SK-N-SH (cell line): ENCODE measurements at regions not wholly inside any gene's neighbourhood (a gene's known extent, or its start where the extent isn't known, plus 50 kb on each side); places are given as distances from the start of the nearest gene placed in this dataset.

Source experiments
- CTCF ChIA-PET: fragments of 300-600, 350-600 bp; formaldehyde crosslinking; extraction: SDS; loops from one replicate; lab custom pipeline; 2021; lab: Yijun Ruan, JAX
- POLR2A ChIA-PET: fragments of 350-600 bp; sonication (Branson Sonifier 250); formaldehyde crosslinking; extraction: SDS; loops from one replicate; lab custom pipeline; 2020; ENCODE audit warnings: antibody characterized with exemption, inconsistent platforms; lab: Yijun Ruan, JAX
- DNase-seq: peaks from one replicate; pipeline ENCODE4 v3.0.0; 2012
- H2AFZ ChIP-seq: fragments of 200-600 bp; sonication (generic); 2 replicates; pipeline ENCODE4 v1.8.1; 2016; ENCODE audit warnings: antibody characterized with exemption, mild to moderate bottlenecking, low read depth
- H3F3A ChIP-seq: fragments of 200-600 bp; sonication (generic); replicated peaks from 2 replicates; pipeline ENCODE3; 2016; ENCODE audit warnings: antibody characterized with exemption, mild to moderate bottlenecking; ENCODE audit not compliant: insufficient read depth
- H3K27ac ChIP-seq, 2 experiments: fragments of 200-500 bp in 1 of 2; fragments of 200-600 bp in 1 of 2; sonication (Bioruptor generic) in 1 of 2; sonication (generic), shearing (Covaris generic) in 1 of 2; 2 replicates each; pipeline versions ENCODE4 v1.5.1 to v1.6.1; 2014 to 2016; ENCODE audit warnings: low read depth in 2 of 2, inconsistent platforms in 1 of 2, low read length in 1 of 2, mild to moderate bottlenecking in 1 of 2, mixed read lengths in 1 of 2
- H3K27me3 ChIP-seq: fragments of 200-600 bp; sonication (generic), shearing (Covaris generic); 2 replicates; pipeline ENCODE4 v1.6.1; 2016; ENCODE audit warnings: mixed run types; ENCODE audit not compliant: insufficient read depth
- H3K36me3 ChIP-seq, 2 experiments: fragments of 200-500 bp in 1 of 2; fragments of 200-600 bp in 1 of 2; sonication (Bioruptor generic) in 1 of 2; sonication (generic) in 1 of 2; replicated peaks in 1 of 2; 2 replicates each; pipeline versions ENCODE3 to v1.5.1; 2014 to 2016; ENCODE audit warnings: low read length in 1 of 2, mild to moderate bottlenecking in 1 of 2; ENCODE audit not compliant: insufficient read depth in 2 of 2, control insufficient read depth in 1 of 2
- H3K4me1 ChIP-seq, 2 experiments: fragments of 200-500 bp in 1 of 2; fragments of 200-600 bp in 1 of 2; sonication (Bioruptor generic) in 1 of 2; sonication (generic), shearing (Covaris generic) in 1 of 2; 2 replicates each; pipeline versions ENCODE4 v1.5.1 to v1.6.1; 2014 to 2016; ENCODE audit warnings: low read depth in 1 of 2, low read length in 1 of 2, mixed run types in 1 of 2; ENCODE audit not compliant: insufficient read depth in 2 of 2, control insufficient read depth in 1 of 2
- H3K4me2 ChIP-seq: fragments of 200-600 bp; sonication (generic), shearing (Covaris generic); 2 replicates; pipeline ENCODE4 v1.6.1; 2017; ENCODE audit warnings: mixed run types
- H3K4me3 ChIP-seq, 2 experiments: fragments of 200-500 bp in 1 of 2; fragments of 200-600 bp in 1 of 2; sonication (Bioruptor generic) in 1 of 2; sonication (generic), shearing (Covaris generic) in 1 of 2; 2 replicates each; pipeline versions ENCODE4 v1.5.1 to v1.8.1; 2014 to 2016; ENCODE audit warnings: low read depth in 2 of 2, inconsistent platforms in 1 of 2, low read length in 1 of 2, mild to moderate bottlenecking in 1 of 2, mixed read lengths in 1 of 2, moderate library complexity in 1 of 2
- H3K79me2 ChIP-seq: fragments of 200-600 bp; sonication (generic); 2 replicates; pipeline ENCODE4 v1.8.1; 2017; ENCODE audit warnings: mild to moderate bottlenecking; ENCODE audit not compliant: insufficient read depth
- H3K9ac ChIP-seq: fragments of 200-600 bp; sonication (generic); 2 replicates; pipeline ENCODE4 v1.6.1; 2017; ENCODE audit warnings: mixed run types
- H3K9me2 ChIP-seq: fragments of 200-600 bp; sonication (generic); 2 replicates; pipeline ENCODE4 v1.6.1; 2017; ENCODE audit warnings: mixed run types
- H3K9me3 ChIP-seq: fragments of 200-600 bp; sonication (generic); 2 replicates; pipeline ENCODE4 v1.6.1; 2017; ENCODE audit warnings: mixed run types, mild to moderate bottlenecking, moderate library complexity
- H4K20me1 ChIP-seq: fragments of 200-600 bp; sonication (generic); 2 replicates; pipeline ENCODE4 v1.6.1; 2017; ENCODE audit warnings: mild to moderate bottlenecking, mixed run types; ENCODE audit not compliant: insufficient read depth
- CHD2 ChIP-seq: fragments of 150-350 bp; IDR thresholded peaks from 2 replicates; pipeline ENCODE4 v1.6.1; 2018; ENCODE audit warnings: low read length; ENCODE audit not compliant: partially characterized antibody
- CTCF ChIP-seq: fragments of 200-600 bp; sonication (generic); IDR thresholded peaks from 2 replicates; pipeline ENCODE4 v1.6.1; 2017; ENCODE audit warnings: antibody characterized with exemption, mild to moderate bottlenecking, moderate library complexity
- ELF1 ChIP-seq: IDR thresholded peaks from 2 replicates; pipeline ENCODE4 v1.4.0; 2012
- EP300 ChIP-seq, 2 experiments: IDR thresholded peaks; 2 replicates each; pipeline versions ENCODE4 v1.4.0 to v1.6.1; 2012; ENCODE audit warnings: borderline replicate concordance in 1 of 2, low read depth in 1 of 2, low read length in 1 of 2
- EZH2phosphoT487 ChIP-seq: fragments of 200-600 bp; sonication (generic); IDR thresholded peaks from 2 replicates; pipeline ENCODE4 v1.6.1; 2017; ENCODE audit warnings: low read depth, mixed run types, mild to moderate bottlenecking, antibody characterized with exemption, moderate library complexity, borderline replicate concordance
- FOSL2 ChIP-seq: IDR thresholded peaks from 2 replicates; pipeline ENCODE4 v1.4.0; 2012; ENCODE audit warnings: low read depth, mild to moderate bottlenecking, moderate library complexity, borderline replicate concordance
- FOXM1 ChIP-seq: IDR thresholded peaks from 2 replicates; pipeline ENCODE4 v1.4.0; 2012; ENCODE audit warnings: low read depth, mild to moderate bottlenecking
- GABPA ChIP-seq: IDR thresholded peaks from 2 replicates; pipeline ENCODE4 v1.4.0; 2012; ENCODE audit warnings: low read depth, mild to moderate bottlenecking
- MXI1 ChIP-seq: IDR thresholded peaks from 2 replicates; pipeline ENCODE4 v1.6.1; 2012; ENCODE audit warnings: mild to moderate bottlenecking, low read depth, low read length, improper control_type of control experiment
- PBX3 ChIP-seq: IDR thresholded peaks from 2 replicates; pipeline ENCODE4; 2012
- POLR2AphosphoS5 ChIP-seq: IDR thresholded peaks from 2 replicates; pipeline ENCODE4 v1.6.1; 2012; ENCODE audit warnings: low read depth, low read length
- SIN3A ChIP-seq: IDR thresholded peaks from 2 replicates; pipeline ENCODE4 v1.6.1; 2012; ENCODE audit warnings: low read depth, mild to moderate bottlenecking, low read length, moderate library complexity, borderline replicate concordance
- SMC3 ChIP-seq: IDR thresholded peaks from 2 replicates; pipeline ENCODE4 v1.6.1; 2012; ENCODE audit warnings: low read depth, low read length, improper control_type of control experiment
- TAF1 ChIP-seq: IDR thresholded peaks from 2 replicates; pipeline ENCODE4 v1.6.1; 2012; ENCODE audit warnings: low read depth, mild to moderate bottlenecking, low read length, moderate library complexity, borderline replicate concordance
- TEAD4 ChIP-seq: IDR thresholded peaks from 2 replicates; pipeline ENCODE4 v1.4.0; 2012; ENCODE audit warnings: mild to moderate bottlenecking, borderline replicate concordance; ENCODE audit not compliant: insufficient read depth
- USF2 ChIP-seq: fragments of 150-350 bp; IDR thresholded peaks from 2 replicates; pipeline ENCODE4 v1.6.1; 2017; ENCODE audit warnings: antibody characterized with exemption, low read length, low read depth, borderline replicate concordance
- YY1 ChIP-seq: IDR thresholded peaks from 2 replicates; pipeline ENCODE4 v1.4.0; 2012; ENCODE audit warnings: low read depth, mild to moderate bottlenecking
- WGBS: methylation state at CpG from one replicate; pipeline ENCODE4 v1.1.6; 2017; ENCODE audit warnings: low lambda C conversion rate; 5-methylcytosine and 5-hydroxymethylcytosine counted together

GRCh38 chr21:18155508-18156193 is 89.0 kb upstream of the CHODL start:
- POLR2A ChIA-PET, result no interaction called here

More at GRCh38 chr21:18155508-18156193, 89.0 kb upstream of the CHODL start:
- Histone ChIP-seq H3K4me3 (no peak overlapping the region), H3K9ac (no peak overlapping the region), H2AFZ (no peak overlapping the region; the same call in 1 of the 2 replicates), H3K79me2 (no peaks in the 10 kb centered on the region), H3F3A (no peaks in the 10 kb centered on the region), H4K20me1 (no peaks in the 10 kb centered on the region), H3K4me1 (no peaks in the 10 kb centered on the region), H3K4me2 (no peak overlapping the region), H3K27ac (no peak overlapping the region), H3K27me3 (no peaks in the 10 kb centered on the region), H3K9me3 (no peaks in the 10 kb centered on the region), H3K36me3 (no peaks in the 10 kb centered on the region), H3K9me2 (no peaks in the 10 kb centered on the region; the same call in 1 of the 2 replicates)
- CTCF ChIA-PET, result interaction anchor here (1.3 kb wide), 1 partner anchor 115 kb away, joined by 5 read pairs; no protein-coding TSS in a partner anchor
- TF ChIP-seq CHD2, result no peak
- no peak for TF ChIP-seq EZH2phosphoT487
- TF ChIP-seq TEAD4, result no peak
- no peak for TF ChIP-seq CTCF
- no peak for TF ChIP-seq SIN3A
- no peak for TF ChIP-seq SMC3
- TF ChIP-seq ELF1, result no peak
- no peak for TF ChIP-seq PBX3
- no peak for TF ChIP-seq FOSL2
- TF ChIP-seq EP300 (IDR thresholded peaks at IDR 0.05; ENCODE audit: borderline replicate concordance in 1 of 2, low read depth in 1 of 2, low read length in 1 of 2), result no peak
- no peak for TF ChIP-seq MXI1
- TF ChIP-seq FOXM1, result no peak
- TF ChIP-seq GABPA, result no peak
- no peak for TF ChIP-seq YY1
- no peak for TF ChIP-seq USF2
- TF ChIP-seq POLR2AphosphoS5, result no peak
- no peak for TF ChIP-seq TAF1
- no peak for DNase-seq
- 6% methylated on average over 5 of the region's 5 CpGs for WGBS
